NCI-H128 (cell line): ENCODE measurements at regions not wholly inside any gene's neighbourhood (a gene's known extent, or its start where the extent isn't known, plus 50 kb on each side); places are given as distances from the start of the nearest gene placed in this dataset.
"Not testable (repeated sequence)": the region's sequence is repeated elsewhere in the genome, so short reads cannot be mapped to it uniquely, and the experiment has no call there.

Experiments used
- DNase-seq: peaks from one replicate; lab custom pipeline; 2025; ENCODE audit not compliant: unreplicated experiment; lab: John Stamatoyannopoulos, UW

GRCh38 chr2:117618607-117619006, 195.9 kb upstream of the DDX18 start:
- DNase-seq = no peak

- no peak for DNase-seq
Observed at GRCh38 chr2:117621326-117621725, 193.2 kb upstream of the DDX18 start.

GRCh38 chr2:117623175-117623574, 191.3 kb upstream of the DDX18 start:
- not testable (repeated sequence) for DNase-seq

- no peak for DNase-seq
Observed at GRCh38 chr2:117631152-117631945, 183.1 kb upstream of the DDX18 start.

GRCh38 chr2:117635481-117635880, 179.0 kb upstream of the DDX18 start:
- no peak for DNase-seq

- DNase-seq = no peak
Observed at GRCh38 chr2:117639401-117639800, 175.1 kb upstream of the DDX18 start.

GRCh38 chr2:117644403-117644802, 170.1 kb upstream of the DDX18 start:
- DNase-seq = no peak

GRCh38 chr2:117645458-117645857, 169.0 kb upstream of the DDX18 start:
- no peak for DNase-seq

GRCh38 chr2:117646099-117646498, 168.4 kb upstream of the DDX18 start:
- DNase-seq = no peak

- DNase-seq = no peak
Observed at GRCh38 chr2:117646872-117647271, 167.6 kb upstream of the DDX18 start.

- no peak for DNase-seq
Observed at GRCh38 chr2:117656546-117656945, 157.9 kb upstream of the DDX18 start.

- DNase-seq = no peak
Observed at GRCh38 chr2:117661619-117662018, 152.9 kb upstream of the DDX18 start.

GRCh38 chr2:117674172-117674571, 140.3 kb upstream of the DDX18 start:
- no peak for DNase-seq

- no peak for DNase-seq
Observed at GRCh38 chr2:117679952-117680351, 134.5 kb upstream of the DDX18 start.

GRCh38 chr2:117684919-117685318, 129.6 kb upstream of the DDX18 start:
- DNase-seq = no peak

- DNase-seq = no peak
Observed at GRCh38 chr2:117686699-117687098, 127.8 kb upstream of the DDX18 start.

- DNase-seq = no peak
Observed at GRCh38 chr2:117691595-117691994, 122.9 kb upstream of the DDX18 start.

- DNase-seq = no peak
Observed at GRCh38 chr2:117692001-117692763, 122.3 kb upstream of the DDX18 start.

- no peak for DNase-seq
Observed at GRCh38 chr2:117693154-117693553, 121.3 kb upstream of the DDX18 start.

- DNase-seq = no peak
Observed at GRCh38 chr2:117693651-117694050, 120.8 kb upstream of the DDX18 start.

- no peak for DNase-seq
Observed at GRCh38 chr2:117698287-117698686, 116.2 kb upstream of the DDX18 start.

- no peak for DNase-seq
Observed at GRCh38 chr2:117698819-117699218, 115.7 kb upstream of the DDX18 start.
